ENCODE measurements at regions not wholly inside any gene's neighbourhood (a gene's known extent, or its start where the extent isn't known, plus 50 kb on each side); places are given as distances from the start of the nearest gene placed in this dataset.

- Mint-ChIP-seq H3K4me3 (ENCODE audit: unreplicated experiment) (no peak overlapping the region), H3K27ac (ENCODE audit: unreplicated experiment) (no peak overlapping the region), H3K4me1 (ENCODE audit: unreplicated experiment) (no peaks in the 10 kb centered on the region), H3K9me3 (ENCODE audit: unreplicated experiment) (peaks cover 4% of the 10 kb centered on the region), H3K27me3 (ENCODE audit: unreplicated experiment) (no peaks in the 10 kb centered on the region), H3K36me3 (ENCODE audit: unreplicated experiment) (no peaks in the 10 kb centered on the region)
- DNase-seq (ENCODE audit: extremely low spot score, unreplicated experiment), result no peak
- TF ChIP-seq CTCF (IDR thresholded peaks at IDR 0.05), result no peak
These were observed 100.6 kb upstream of the TBX3 start for GRCh38 chr12:114784526-114784925.

- Mint-ChIP-seq H3K27ac (ENCODE audit: unreplicated experiment) (no peak overlapping the region), H3K4me3 (ENCODE audit: unreplicated experiment) (no peak overlapping the region), H3K27me3 (ENCODE audit: unreplicated experiment) (no peaks in the 10 kb centered on the region), H3K9me3 (ENCODE audit: unreplicated experiment) (peaks cover 4% of the 10 kb centered on the region), H3K36me3 (ENCODE audit: unreplicated experiment) (no peaks in the 10 kb centered on the region), H3K4me1 (ENCODE audit: unreplicated experiment) (no peaks in the 10 kb centered on the region)
- no peak for TF ChIP-seq CTCF (IDR thresholded peaks at IDR 0.05)
- no peak for DNase-seq (ENCODE audit: extremely low spot score, unreplicated experiment)
These were observed 99.2 kb upstream of the TBX3 start for GRCh38 chr12:114783089-114783618.

- no peak overlapping the region for H3K4me3 Mint-ChIP-seq (ENCODE audit: unreplicated experiment)
- no peak overlapping the region for H3K27ac Mint-ChIP-seq (ENCODE audit: unreplicated experiment)
- H3K27me3 Mint-ChIP-seq (ENCODE audit: unreplicated experiment), result no peaks in the 10 kb centered on the region
- H3K4me1 Mint-ChIP-seq (ENCODE audit: unreplicated experiment), result no peaks in the 10 kb centered on the region
- DNase-seq (ENCODE audit: extremely low spot score, unreplicated experiment), result no peak
- peaks cover 6% of the 10 kb centered on the region for H3K9me3 Mint-ChIP-seq (ENCODE audit: unreplicated experiment)
- TF ChIP-seq CTCF (IDR thresholded peaks at IDR 0.05), result no peak
- no peaks in the 10 kb centered on the region for H3K36me3 Mint-ChIP-seq (ENCODE audit: unreplicated experiment)
These were observed 96.9 kb upstream of the TBX3 start for GRCh38 chr12:114780746-114781399.

GRCh38 chr12:114779647-114780046 lies 95.7 kb upstream of the TBX3 start:
- no peak overlapping the region for H3K4me3 Mint-ChIP-seq (ENCODE audit: unreplicated experiment)
- H3K9me3 Mint-ChIP-seq (ENCODE audit: unreplicated experiment), result peaks cover 12% of the 10 kb centered on the region
- H3K27ac Mint-ChIP-seq (ENCODE audit: unreplicated experiment), result no peak overlapping the region
- no peaks in the 10 kb centered on the region for H3K27me3 Mint-ChIP-seq (ENCODE audit: unreplicated experiment)
- H3K36me3 Mint-ChIP-seq (ENCODE audit: unreplicated experiment), result no peaks in the 10 kb centered on the region
- no peaks in the 10 kb centered on the region for H3K4me1 Mint-ChIP-seq (ENCODE audit: unreplicated experiment)
- no peak for DNase-seq (ENCODE audit: extremely low spot score, unreplicated experiment)
- TF ChIP-seq CTCF (IDR thresholded peaks at IDR 0.05), result no peak

- DNase-seq (ENCODE audit: extremely low spot score, unreplicated experiment), result no peak
- H3K4me1 Mint-ChIP-seq (ENCODE audit: unreplicated experiment), result no peaks in the 10 kb centered on the region
- H3K27ac Mint-ChIP-seq (ENCODE audit: unreplicated experiment), result no peak overlapping the region
- no peaks in the 10 kb centered on the region for H3K36me3 Mint-ChIP-seq (ENCODE audit: unreplicated experiment)
- H3K4me3 Mint-ChIP-seq (ENCODE audit: unreplicated experiment), result no peak overlapping the region
- H3K27me3 Mint-ChIP-seq (ENCODE audit: unreplicated experiment), result no peaks in the 10 kb centered on the region
- H3K9me3 Mint-ChIP-seq (ENCODE audit: unreplicated experiment), result peaks cover 13% of the 10 kb centered on the region
- no peak for TF ChIP-seq CTCF (IDR thresholded peaks at IDR 0.05)
These were observed 95.2 kb upstream of the TBX3 start for GRCh38 chr12:114779186-114779585.
